NCI-H2171 treated with DMSO at 0.1 percent for 48 hours (cell line): ENCODE measurements at regions not wholly inside any gene's neighbourhood (a gene's known extent, or its start where the extent isn't known, plus 50 kb on each side); places are given as distances from the start of the nearest gene placed in this dataset.

Source experiments
- DNase-seq: peaks from one replicate; lab custom pipeline; 2025; lab: John Stamatoyannopoulos, UW

GRCh38 chr6:48817333-48818051, 645.6 kb downstream of the MMUT start:
- no peak for DNase-seq

- no peak for DNase-seq
Measured at GRCh38 chr6:48814957-48815356, 648.1 kb downstream of the MMUT start.

GRCh38 chr6:48813836-48814235, 649.2 kb downstream of the MMUT start:
- DNase-seq: no peak

GRCh38 chr6:48809700-48810099, 653.4 kb downstream of the MMUT start:
- no peak for DNase-seq

- DNase-seq: no peak
Measured at GRCh38 chr6:48809245-48809644, 653.8 kb downstream of the MMUT start.

- DNase-seq: no peak
Measured at GRCh38 chr6:48798296-48798695, 664.8 kb downstream of the MMUT start.

GRCh38 chr6:48782225-48782624, 671.2 kb upstream of the PTCHD4 start:
- no peak for DNase-seq

GRCh38 chr6:48777411-48777810, 666.4 kb upstream of the PTCHD4 start:
- no peak for DNase-seq

GRCh38 chr6:48775157-48775556, 664.2 kb upstream of the PTCHD4 start:
- no peak for DNase-seq

- no peak for DNase-seq
Measured at GRCh38 chr6:48774276-48774675, 663.3 kb upstream of the PTCHD4 start.

- no peak for DNase-seq
Measured at GRCh38 chr6:48766349-48766748, 655.4 kb upstream of the PTCHD4 start.

GRCh38 chr6:48765352-48765961, 654.5 kb upstream of the PTCHD4 start:
- DNase-seq: peak; percentile 57

GRCh38 chr6:48764286-48765044, 653.5 kb upstream of the PTCHD4 start:
- no peak for DNase-seq

- no peak for DNase-seq
Measured at GRCh38 chr6:48757661-48758060, 646.7 kb upstream of the PTCHD4 start.

GRCh38 chr6:48755315-48755714, 644.3 kb upstream of the PTCHD4 start:
- no peak for DNase-seq

- DNase-seq: no peak
Measured at GRCh38 chr6:48754641-48755040, 643.6 kb upstream of the PTCHD4 start.

GRCh38 chr6:48750861-48751260, 639.9 kb upstream of the PTCHD4 start:
- DNase-seq: no peak

- no peak for DNase-seq
Measured at GRCh38 chr6:48747471-48747870, 636.5 kb upstream of the PTCHD4 start.

GRCh38 chr6:48747040-48747439, 636.0 kb upstream of the PTCHD4 start:
- DNase-seq: no peak

- no peak for DNase-seq
Measured at GRCh38 chr6:48744948-48745347, 634.0 kb upstream of the PTCHD4 start.

GRCh38 chr6:48743738-48744137, 632.7 kb upstream of the PTCHD4 start:
- no peak for DNase-seq

GRCh38 chr6:48736501-48737206, 625.7 kb upstream of the PTCHD4 start:
- DNase-seq: no peak

- DNase-seq: no peak
Measured at GRCh38 chr6:48735846-48736245, 624.8 kb upstream of the PTCHD4 start.
